GM18861 (cell line): ENCODE measurements at regions not wholly inside any gene's neighbourhood (a gene's known extent, or its start where the extent isn't known, plus 50 kb on each side); places are given as distances from the start of the nearest gene placed in this dataset.

Experiments
- ATAC-seq: cut with Tn5 transposase; IDR thresholded peaks from one replicate; pipeline ENCODE4 v1.9.1; 2021; ENCODE audit not compliant: unreplicated experiment

GRCh38 chr11:91819777-91820176 lies 404.8 kb upstream of the FAT3 start:
- ATAC-seq: no peak

GRCh38 chr11:91819195-91819594 lies 405.4 kb upstream of the FAT3 start:
- no peak for ATAC-seq

GRCh38 chr11:91817996-91818395 lies 406.6 kb upstream of the FAT3 start:
- no peak for ATAC-seq

GRCh38 chr11:91813263-91813662 lies 411.4 kb upstream of the FAT3 start:
- no peak for ATAC-seq

- ATAC-seq: no peak
These were observed 413.7 kb upstream of the FAT3 start for GRCh38 chr11:91810871-91811270.

GRCh38 chr11:91805293-91805692 lies 419.3 kb upstream of the FAT3 start:
- no peak for ATAC-seq

GRCh38 chr11:91804042-91804441 lies 420.6 kb upstream of the FAT3 start:
- no peak for ATAC-seq

GRCh38 chr11:91802475-91802874 lies 422.1 kb upstream of the FAT3 start:
- no peak for ATAC-seq

- no peak for ATAC-seq
These were observed 424.3 kb upstream of the FAT3 start for GRCh38 chr11:91800208-91800914.

- ATAC-seq: no peak
These were observed 426.4 kb upstream of the FAT3 start for GRCh38 chr11:91798240-91798639.

GRCh38 chr11:91796999-91797398 lies 427.6 kb upstream of the FAT3 start:
- ATAC-seq: no peak

GRCh38 chr11:91795139-91795887 lies 429.3 kb upstream of the FAT3 start:
- ATAC-seq: no peak

- no peak for ATAC-seq
These were observed 430.5 kb upstream of the FAT3 start for GRCh38 chr11:91794146-91794545.

GRCh38 chr11:91792779-91793262 lies 431.8 kb upstream of the FAT3 start:
- ATAC-seq: no peak

GRCh38 chr11:91791171-91791468 lies 433.5 kb upstream of the FAT3 start:
- no peak for ATAC-seq

- ATAC-seq: no peak
These were observed 434.1 kb upstream of the FAT3 start for GRCh38 chr11:91790346-91791170.

- no peak for ATAC-seq
These were observed 435.9 kb upstream of the FAT3 start for GRCh38 chr11:91788764-91789163.

- no peak for ATAC-seq
These were observed 438.5 kb upstream of the FAT3 start for GRCh38 chr11:91786097-91786496.

GRCh38 chr11:91783173-91783572 lies 441.4 kb upstream of the FAT3 start:
- no peak for ATAC-seq

- no peak for ATAC-seq
These were observed 445.9 kb upstream of the FAT3 start for GRCh38 chr11:91778758-91779157.

- no peak for ATAC-seq
These were observed 448.0 kb upstream of the FAT3 start for GRCh38 chr11:91776655-91777054.

- no peak for ATAC-seq
These were observed 451.5 kb upstream of the FAT3 start for GRCh38 chr11:91773090-91773489.
